Erythroblast (primary cell): ENCODE measurements at regions not wholly inside any gene's neighbourhood (a gene's known extent, or its start where the extent isn't known, plus 50 kb on each side); places are given as distances from the start of the nearest gene placed in this dataset.

ENCODE experiments used
- GATA1 ChIP-seq: IDR thresholded peaks from 2 replicates; pipeline ENCODE4 v1.6.1; 2011; ENCODE audit warnings: low read depth, mild to moderate bottlenecking, control low read depth, low read length, moderate library complexity
- POLR2A ChIP-seq: IDR thresholded peaks from 2 replicates; pipeline ENCODE4 v1.6.1; 2011; ENCODE audit warnings: mild to moderate bottlenecking, low read length

DNA sequence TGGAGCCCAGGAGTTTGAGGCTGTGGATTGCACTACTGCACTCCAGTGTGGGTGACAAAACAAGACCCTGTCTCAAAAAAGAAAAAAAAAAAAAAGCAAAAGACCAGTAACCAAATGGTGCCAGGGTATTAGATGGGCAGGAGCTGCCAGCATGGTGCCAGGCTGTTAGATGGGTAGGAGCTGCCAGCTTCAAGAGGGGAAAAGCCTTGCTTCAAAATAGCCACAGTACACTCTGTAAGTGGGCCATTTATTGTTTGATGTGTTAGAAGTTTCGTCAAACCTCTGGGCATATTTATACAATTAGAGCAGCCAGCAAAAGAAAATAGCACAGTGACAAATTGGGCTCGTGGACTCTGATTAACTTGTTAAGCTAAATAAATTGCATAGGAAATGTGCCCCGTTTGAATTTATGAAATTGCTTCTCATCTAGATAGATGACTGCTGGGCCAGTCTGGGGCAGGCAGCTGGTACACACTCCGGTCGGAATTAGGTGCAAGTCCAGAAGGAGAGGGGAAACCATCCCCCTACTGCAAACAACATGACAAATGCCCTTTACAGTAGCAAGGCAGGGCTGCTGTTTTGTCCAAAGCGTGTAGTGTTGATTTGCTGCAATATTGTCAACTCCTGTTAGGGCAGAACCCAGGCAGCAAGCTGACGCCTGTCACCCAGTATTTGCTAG, 126.3 kb upstream of the IRX3 start:
- TF ChIP-seq POLR2A (no peak), GATA1 (no peak)
